DND-41 (cell line): ENCODE measurements at regions not wholly inside any gene's neighbourhood (a gene's known extent, or its start where the extent isn't known, plus 50 kb on each side); places are given as distances from the start of the nearest gene placed in this dataset.

Experiments used
- CTCF ChIP-seq: IDR thresholded peaks from 2 replicates; pipeline ENCODE4 v1.5.1; 2012; ENCODE audit warnings: borderline replicate concordance, low read length, moderate library complexity, mild to moderate bottlenecking; ENCODE audit not compliant: poor library complexity, severe bottlenecking; ENCODE audit errors: extremely low read depth
- EZH2 ChIP-seq: IDR thresholded peaks from 3 replicates; pipeline ENCODE4 v1.6.1; 2012; ENCODE audit warnings: borderline replicate concordance, low read depth, mild to moderate bottlenecking, moderate library complexity, low read length, inconsistent platforms; ENCODE audit not compliant: severe bottlenecking

GRCh38 chr5:167779644-167780043 is 511.8 kb upstream of the WWC1 start:
- TF ChIP-seq CTCF, result no peak
- TF ChIP-seq EZH2, result no peak
